BJ (cell line): ENCODE measurements at regions not wholly inside any gene's neighbourhood (a gene's known extent, or its start where the extent isn't known, plus 50 kb on each side); places are given as distances from the start of the nearest gene placed in this dataset.

ENCODE experiments used
- CTCF ChIA-PET: fragments of 350-600 bp; formaldehyde crosslinking; extraction: SDS; loops from one replicate; lab custom pipeline; 2021; ENCODE audit warnings: antibody characterized with exemption, inconsistent platforms; lab: Yijun Ruan, JAX
- POLR2A ChIA-PET: fragments of 300-600 bp; sonication (Branson Sonifier 250); formaldehyde crosslinking; extraction: SDS; loops from one replicate; lab custom pipeline; 2021; ENCODE audit warnings: antibody characterized with exemption; lab: Charles Lee
- DNase-seq: peaks from one replicate; pipeline ENCODE4 v3.0.0-alpha.2; 2011; ENCODE audit warnings: low read depth
- H3K27me3 ChIP-seq: 2 replicates; pipeline ENCODE4 v1.6.0; 2011; ENCODE audit warnings: low read length; ENCODE audit not compliant: control insufficient read depth, insufficient read depth
- H3K36me3 ChIP-seq: 2 replicates; pipeline ENCODE4 v1.5.1; 2011; ENCODE audit warnings: low read length; ENCODE audit not compliant: control insufficient read depth, insufficient read depth
- H3K4me3 ChIP-seq: 2 replicates; pipeline ENCODE4 v1.5.1; 2011; ENCODE audit warnings: low read depth, mild to moderate bottlenecking, control low read depth, low read length
- TF ChIP-seq, protein P1 (sequence below): IDR thresholded peaks from 2 replicates; pipeline ENCODE4 v1.5.1; 2011; ENCODE audit warnings: low read depth, mild to moderate bottlenecking, control low read depth, inconsistent platforms, low read length, moderate library complexity; ENCODE audit not compliant: insufficient read depth

DNA sequence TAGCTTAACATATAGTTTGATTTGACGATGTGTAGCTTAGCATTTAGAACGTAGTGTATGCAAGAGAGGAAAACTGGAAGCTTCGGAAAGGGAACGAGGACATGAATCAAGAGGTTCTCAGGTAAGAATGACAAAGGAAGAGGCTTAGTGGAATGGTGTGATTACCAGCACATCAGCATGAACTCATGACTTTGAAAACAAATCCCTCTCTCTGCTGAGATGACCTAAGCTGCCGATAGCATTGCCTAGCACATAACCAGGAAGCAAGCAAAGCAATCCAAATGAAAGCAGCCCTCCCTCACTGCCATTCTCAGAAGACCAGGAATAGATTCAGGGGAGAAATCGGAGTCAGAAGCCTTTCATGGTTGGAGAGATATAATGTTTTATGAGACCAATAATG lies 51.3 kb upstream of the CCL1 start:
- no peak overlapping the region for H3K4me3 ChIP-seq
- CTCF ChIA-PET: no interaction called here
- no peak for DNase-seq
- peaks cover 3% of the 10 kb centered on the region for H3K27me3 ChIP-seq
- TF ChIP-seq, protein P1, sequence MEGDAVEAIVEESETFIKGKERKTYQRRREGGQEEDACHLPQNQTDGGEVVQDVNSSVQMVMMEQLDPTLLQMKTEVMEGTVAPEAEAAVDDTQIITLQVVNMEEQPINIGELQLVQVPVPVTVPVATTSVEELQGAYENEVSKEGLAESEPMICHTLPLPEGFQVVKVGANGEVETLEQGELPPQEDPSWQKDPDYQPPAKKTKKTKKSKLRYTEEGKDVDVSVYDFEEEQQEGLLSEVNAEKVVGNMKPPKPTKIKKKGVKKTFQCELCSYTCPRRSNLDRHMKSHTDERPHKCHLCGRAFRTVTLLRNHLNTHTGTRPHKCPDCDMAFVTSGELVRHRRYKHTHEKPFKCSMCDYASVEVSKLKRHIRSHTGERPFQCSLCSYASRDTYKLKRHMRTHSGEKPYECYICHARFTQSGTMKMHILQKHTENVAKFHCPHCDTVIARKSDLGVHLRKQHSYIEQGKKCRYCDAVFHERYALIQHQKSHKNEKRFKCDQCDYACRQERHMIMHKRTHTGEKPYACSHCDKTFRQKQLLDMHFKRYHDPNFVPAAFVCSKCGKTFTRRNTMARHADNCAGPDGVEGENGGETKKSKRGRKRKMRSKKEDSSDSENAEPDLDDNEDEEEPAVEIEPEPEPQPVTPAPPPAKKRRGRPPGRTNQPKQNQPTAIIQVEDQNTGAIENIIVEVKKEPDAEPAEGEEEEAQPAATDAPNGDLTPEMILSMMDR: no peak
- POLR2A ChIA-PET: no interaction called here
- H3K36me3 ChIP-seq: no peaks in the 10 kb centered on the region

DNA sequence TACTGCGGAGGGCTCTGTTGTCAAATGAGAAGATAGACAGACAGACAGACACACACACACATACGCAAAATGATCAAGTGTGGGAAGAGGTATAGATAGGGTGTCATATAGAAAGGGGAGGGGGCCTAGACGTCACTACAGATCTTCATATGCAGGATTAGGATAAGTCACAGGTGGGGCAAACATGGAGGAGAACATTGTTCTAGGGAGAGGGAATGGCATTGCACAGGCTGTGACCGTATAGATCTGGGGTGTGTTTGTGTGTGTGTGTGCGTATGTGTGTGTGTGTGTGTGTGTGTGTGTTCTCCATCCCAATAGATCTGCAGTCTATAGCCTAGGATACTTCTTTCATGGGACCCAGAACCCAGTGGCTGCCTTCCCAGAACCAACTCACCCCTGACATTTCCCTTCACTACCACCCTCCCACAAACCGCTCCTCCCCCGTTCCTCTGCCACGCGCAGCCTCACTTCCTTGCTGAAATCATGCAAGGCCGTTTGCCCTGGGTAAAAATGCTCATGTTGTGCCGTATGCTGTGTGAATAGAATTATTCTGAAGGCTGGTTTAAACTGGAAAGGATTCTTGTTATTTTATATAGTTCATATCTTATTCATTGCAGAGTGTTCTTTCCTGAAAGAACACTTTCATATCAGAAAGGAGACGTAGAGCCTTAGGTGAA lies 50.5 kb upstream of the CCL1 start:
- Histone ChIP-seq H3K4me3 (no peak overlapping the region), H3K27me3 (peaks cover 3% of the 10 kb centered on the region), H3K36me3 (no peaks in the 10 kb centered on the region)
- ChIA-PET POLR2A (no interaction called here), CTCF (no interaction called here)
- TF ChIP-seq, protein P1: no peak
- DNase-seq: no peak

DNA sequence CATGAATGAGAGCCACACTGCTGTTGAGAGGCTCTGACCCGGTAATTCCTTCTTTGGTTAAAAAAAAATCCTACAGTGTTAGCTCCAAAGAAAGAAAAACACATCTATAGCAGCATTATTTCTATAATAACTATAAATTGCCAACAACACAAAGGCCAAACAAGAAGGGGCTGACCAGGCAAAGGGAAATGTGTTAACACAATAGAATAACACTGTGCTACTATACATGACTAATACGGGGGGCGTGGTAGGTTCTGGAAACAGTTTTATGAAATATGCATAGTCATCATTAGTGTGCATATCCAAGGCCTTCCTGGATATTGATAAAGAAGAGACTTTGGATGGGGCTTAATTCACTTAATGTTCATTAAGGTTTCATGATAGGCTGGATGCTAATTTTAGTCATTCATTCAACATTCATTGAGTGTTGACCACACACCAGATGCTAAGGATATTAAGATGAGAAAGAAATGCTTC lies 50.0 kb upstream of the CCL1 start:
- TF ChIP-seq, protein P1: no peak
- Histone ChIP-seq H3K36me3 (no peaks in the 10 kb centered on the region), H3K4me3 (no peak overlapping the region), H3K27me3 (peaks cover 3% of the 10 kb centered on the region)
- no peak for DNase-seq
- POLR2A ChIA-PET: no interaction called here
- CTCF ChIA-PET: no interaction called here
